Memory B cell (primary cell): ENCODE measurements at regions not wholly inside any gene's neighbourhood (a gene's known extent, or its start where the extent isn't known, plus 50 kb on each side); places are given as distances from the start of the nearest gene placed in this dataset.
"Not testable (repeated sequence)": the region's sequence is repeated elsewhere in the genome, so short reads cannot be mapped to it uniquely, and the experiment has no call there.

Experiments
- ATAC-seq: fragments of 150-1000 bp; cut with Tn5 transposase; 2 replicates; pipeline ENCODE4 v1.10.0; 2021; ENCODE audit warnings: low read depth, mild to moderate bottlenecking, moderate library complexity
- DNase-seq, 2 donors: peaks; one replicate each; pipeline ENCODE4 v3.0.0; 2022; ENCODE audit warnings: low spot score in 2 of 2
- H3K27ac Mint-ChIP-seq: one replicate; pipeline ENCODE4 v1.8.0; 2022; ENCODE audit warnings: mild to moderate bottlenecking, moderate library complexity, mixed read lengths
- H3K27me3 Mint-ChIP-seq: one replicate; pipeline ENCODE4 v1.8.0; 2022; ENCODE audit warnings: mixed read lengths
- H3K36me3 Mint-ChIP-seq: one replicate; pipeline ENCODE4 v1.8.0; 2022; ENCODE audit warnings: mild to moderate bottlenecking, mixed read lengths
- H3K4me1 Mint-ChIP-seq: one replicate; pipeline ENCODE4 v1.8.0; 2022; ENCODE audit warnings: mixed read lengths
- H3K4me3 Mint-ChIP-seq: one replicate; pipeline ENCODE4 v1.8.0; 2022; ENCODE audit warnings: mild to moderate bottlenecking, moderate library complexity, mixed read lengths
- H3K9me3 Mint-ChIP-seq: one replicate; pipeline ENCODE4 v1.8.0; 2022; ENCODE audit warnings: mixed read lengths

GRCh38 chr6:167237438-167238145 lies 53.5 kb upstream of the UNC93A start:
- Mint-ChIP-seq H3K9me3 (no peaks in the 10 kb centered on the region), H3K27me3 (peaks cover 10% of the 10 kb centered on the region), H3K36me3 (no peaks in the 10 kb centered on the region), H3K4me1 (no peaks in the 10 kb centered on the region), H3K27ac (no peak overlapping the region), H3K4me3 (no peak overlapping the region)
- ATAC-seq (peak; percentile 34), DNase-seq (no peak)

GRCh38 chr6:167238146-167238693 lies 52.9 kb upstream of the UNC93A start:
- Mint-ChIP-seq H3K4me1 (no peaks in the 10 kb centered on the region), H3K27ac (no peak overlapping the region), H3K9me3 (no peaks in the 10 kb centered on the region), H3K27me3 (peaks cover 7% of the 10 kb centered on the region), H3K4me3 (no peak overlapping the region), H3K36me3 (no peaks in the 10 kb centered on the region)
- no peak for ATAC-seq
- no peak for DNase-seq

GRCh38 chr6:167238694-167239467 lies 52.2 kb upstream of the UNC93A start:
- Mint-ChIP-seq H3K4me1 (no peaks in the 10 kb centered on the region), H3K9me3 (no peaks in the 10 kb centered on the region), H3K4me3 (no peak overlapping the region), H3K36me3 (no peaks in the 10 kb centered on the region), H3K27me3 (peaks cover 6% of the 10 kb centered on the region), H3K27ac (no peak overlapping the region)
- no peak for ATAC-seq
- no peak for DNase-seq

DNA sequence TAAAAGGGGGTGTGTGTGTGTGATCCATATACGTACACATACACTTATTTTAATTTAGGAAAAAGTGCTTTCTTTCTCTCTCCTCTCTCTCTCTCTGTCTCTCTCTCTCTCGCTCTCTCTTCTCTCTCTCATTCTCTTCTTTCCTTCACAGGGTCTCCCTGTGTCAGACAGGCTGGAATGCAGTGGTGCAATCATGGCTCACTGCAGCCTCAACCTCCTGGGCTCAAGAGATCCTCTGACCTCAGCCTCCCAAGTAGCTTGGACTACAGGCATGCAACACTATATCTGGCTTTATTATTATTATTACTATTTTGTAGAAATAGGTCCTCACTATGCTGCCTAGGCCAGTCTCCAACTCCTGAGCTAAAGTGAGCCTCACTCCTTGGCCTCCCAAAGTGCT lies 51.6 kb upstream of the UNC93A start:
- H3K9me3 Mint-ChIP-seq, H3K36me3 Mint-ChIP-seq, H3K27ac Mint-ChIP-seq, DNase-seq, ATAC-seq, H3K4me3 Mint-ChIP-seq, H3K4me1 Mint-ChIP-seq, H3K27me3 Mint-ChIP-seq: not testable (repeated sequence)

- no peaks in the 10 kb centered on the region for H3K9me3 Mint-ChIP-seq
- no peaks in the 10 kb centered on the region for H3K36me3 Mint-ChIP-seq
- H3K4me3 Mint-ChIP-seq: no peak overlapping the region
- H3K27ac Mint-ChIP-seq: no peak overlapping the region
- DNase-seq: no peak
- no peaks in the 10 kb centered on the region for H3K4me1 Mint-ChIP-seq
- ATAC-seq: no peak
- peaks cover 6% of the 10 kb centered on the region for H3K27me3 Mint-ChIP-seq
Observed at GRCh38 chr6:167240034-167240541, 51.0 kb upstream of the UNC93A start.
